H1 (cell line): ENCODE measurements at regions not wholly inside any gene's neighbourhood (a gene's known extent, or its start where the extent isn't known, plus 50 kb on each side); places are given as distances from the start of the nearest gene placed in this dataset.

Experiments
- CHD2 ChIP-seq: IDR thresholded peaks from 2 replicates; pipeline ENCODE4 v1.6.1; 2012; ENCODE audit warnings: low read length, improper control_type of control experiment
- GABPA ChIP-seq: IDR thresholded peaks from 2 replicates; pipeline ENCODE4 v1.6.1; 2011; ENCODE audit warnings: mild to moderate bottlenecking, low read length, moderate library complexity, borderline replicate concordance; ENCODE audit not compliant: insufficient read depth
- KDM4A ChIP-seq: IDR thresholded peaks from one replicate; pipeline ENCODE4 v1.7.1; 2012; ENCODE audit warnings: low read depth, mild to moderate bottlenecking, moderate library complexity, low read length, inconsistent platforms; ENCODE audit not compliant: severe bottlenecking
- SIRT6 ChIP-seq: IDR thresholded peaks from one replicate; pipeline ENCODE4 v1.7.1; 2012; ENCODE audit warnings: low read length, inconsistent platforms
- SIX5 ChIP-seq: IDR thresholded peaks from 2 replicates; pipeline ENCODE4 v1.6.1; 2011; ENCODE audit warnings: mild to moderate bottlenecking, low read depth, low read length
- TEAD4 ChIP-seq: IDR thresholded peaks from 2 replicates; pipeline ENCODE4 v1.6.1; 2012; ENCODE audit warnings: low read depth, low read length, inconsistent platforms, mixed read lengths

GRCh38 chr2:136381245-136381644 is 263.3 kb upstream of the CXCR4 start (continued):
- TF ChIP-seq GABPA (no peak), CHD2 (no peak), TEAD4 (no peak), SIRT6 (no peak), KDM4A (no peak), SIX5 (no peak)
- TF ChIP-seq, all 59 proteins: peak for 0
